GM23248 (cell line): ENCODE measurements at regions not wholly inside any gene's neighbourhood (a gene's known extent, or its start where the extent isn't known, plus 50 kb on each side); places are given as distances from the start of the nearest gene placed in this dataset.

Experiments
- EZH2 ChIP-seq: fragments of 200-600 bp; sonication (generic); IDR thresholded peaks from 2 replicates; pipeline ENCODE4 v1.6.1; 2018; ENCODE audit warnings: antibody characterized with exemption, mild to moderate bottlenecking; ENCODE audit not compliant: insufficient read depth, poor library complexity, severe bottlenecking
- EZH2phosphoT487 ChIP-seq: fragments of 200-600 bp; sonication (generic); IDR thresholded peaks from 2 replicates; pipeline ENCODE4 v1.6.1; 2018; ENCODE audit warnings: antibody characterized with exemption, moderate library complexity, mild to moderate bottlenecking, low read depth; ENCODE audit not compliant: insufficient read depth

DNA sequence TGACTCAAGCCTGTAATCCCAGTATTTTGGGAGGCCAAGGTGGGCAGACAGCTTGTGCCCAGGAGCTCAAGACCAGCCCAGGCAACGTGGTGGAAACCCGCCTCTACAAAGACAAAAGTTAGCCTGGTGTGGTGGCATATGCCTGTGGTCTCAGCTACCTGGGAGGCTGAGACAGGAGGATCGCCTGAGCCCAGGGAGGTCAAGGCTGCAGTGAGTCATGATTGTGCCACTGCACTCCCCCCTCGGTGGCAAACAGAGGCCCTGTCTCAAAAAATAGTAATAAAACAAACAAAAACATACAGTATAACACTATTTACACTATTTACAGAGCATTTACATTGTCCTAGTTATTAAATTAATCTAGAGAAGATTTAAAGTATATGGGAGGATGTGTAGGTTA, 56.0 kb upstream of the PIM1 start:
- TF ChIP-seq EZH2 (no peak), EZH2phosphoT487 (no peak)
